H9 (cell line): ENCODE measurements at regions not wholly inside any gene's neighbourhood (a gene's known extent, or its start where the extent isn't known, plus 50 kb on each side); places are given as distances from the start of the nearest gene placed in this dataset.
"Not testable (repeated sequence)": the region's sequence is repeated elsewhere in the genome, so short reads cannot be mapped to it uniquely, and the experiment has no call there.

Experiments used
- DNase-seq: peaks from one replicate; pipeline ENCODE4 v3.0.0-alpha.2; 2017
- H2AFZ ChIP-seq: one replicate; pipeline ENCODE4 v1.6.1; 2013; ENCODE audit warnings: mild to moderate bottlenecking, low read length, control low read depth, moderate library complexity
- H2AK5ac ChIP-seq: 2 replicates; pipeline ENCODE4 v1.6.1; 2013; ENCODE audit warnings: low read length, control low read depth, mixed read lengths; ENCODE audit not compliant: insufficient read length
- H2BK120ac ChIP-seq: one replicate; pipeline ENCODE4 v1.6.1; 2013; ENCODE audit warnings: low read depth, mild to moderate bottlenecking, low read length, control low read depth, inconsistent platforms; ENCODE audit not compliant: poor library complexity, severe bottlenecking
- H2BK12ac ChIP-seq: 2 replicates; pipeline ENCODE4 v1.6.1; 2013; ENCODE audit warnings: low read length, control low read depth, mixed read lengths, low read depth; ENCODE audit not compliant: insufficient read length
- H2BK15ac ChIP-seq: 2 replicates; pipeline ENCODE4 v1.6.1; 2013; ENCODE audit warnings: low read depth, low read length, control low read depth
- H2BK20ac ChIP-seq: one replicate; pipeline ENCODE4 v1.6.1; 2013; ENCODE audit warnings: low read depth, mild to moderate bottlenecking, low read length, control low read depth, inconsistent platforms; ENCODE audit not compliant: poor library complexity, severe bottlenecking
- H2BK5ac ChIP-seq: 2 replicates; pipeline ENCODE4 v1.6.1; 2013; ENCODE audit warnings: low read length, control low read depth, mixed read lengths; ENCODE audit not compliant: insufficient read length
- H3K14ac ChIP-seq: 2 replicates; pipeline ENCODE4 v1.6.1; 2013; ENCODE audit warnings: low read length, control low read depth; ENCODE audit not compliant: insufficient read depth
- H3K18ac ChIP-seq: 2 replicates; pipeline ENCODE4 v1.6.1; 2013; ENCODE audit warnings: low read depth, mild to moderate bottlenecking, mixed read lengths, low read length, control low read depth; ENCODE audit not compliant: insufficient read length
- H3K23ac ChIP-seq: 2 replicates; pipeline ENCODE4 v1.6.1; 2013; ENCODE audit warnings: low read length, control low read depth, mixed read lengths, low read depth; ENCODE audit not compliant: insufficient read length
- H3K23me2 ChIP-seq: 2 replicates; pipeline ENCODE4 v1.6.1; 2013; ENCODE audit warnings: low read depth, mild to moderate bottlenecking, mixed read lengths, low read length, control low read depth; ENCODE audit not compliant: insufficient read length, poor library complexity, severe bottlenecking
- H3K27ac ChIP-seq: 2 replicates; pipeline ENCODE4 v1.5.1; 2013; ENCODE audit warnings: low read length, control low read depth, mixed read lengths, low read depth; ENCODE audit not compliant: insufficient read length
- H3K27me3 ChIP-seq: 2 replicates; pipeline ENCODE4 v1.6.1; 2013; ENCODE audit warnings: low read length, control low read depth, inconsistent platforms; ENCODE audit not compliant: insufficient read depth
- H3K4ac ChIP-seq: 2 replicates; pipeline ENCODE4 v1.6.1; 2013; ENCODE audit warnings: low read depth, mild to moderate bottlenecking, control low read depth, inconsistent platforms, low read length, moderate library complexity
- H3K4me1 ChIP-seq: 2 replicates; pipeline ENCODE4 v1.6.1; 2013; ENCODE audit warnings: low read length, control low read depth, inconsistent platforms; ENCODE audit not compliant: insufficient read depth
- H3K4me2 ChIP-seq: 2 replicates; pipeline ENCODE4 v1.6.1; 2013; ENCODE audit warnings: low read length, control low read depth, mixed read lengths; ENCODE audit not compliant: insufficient read length, insufficient read depth
- H3K56ac ChIP-seq: 2 replicates; pipeline ENCODE4 v1.6.1; 2013; ENCODE audit warnings: low read depth, mild to moderate bottlenecking, mixed read lengths, low read length, control low read depth; ENCODE audit not compliant: insufficient read length
- H3K79me1 ChIP-seq: 2 replicates; pipeline ENCODE4 v1.6.1; 2013; ENCODE audit warnings: low read depth, mild to moderate bottlenecking, moderate library complexity, low read length, control low read depth, inconsistent platforms; ENCODE audit not compliant: insufficient read depth, poor library complexity, severe bottlenecking
- H3K79me2 ChIP-seq: 2 replicates; pipeline ENCODE4 v1.6.1; 2013; ENCODE audit warnings: low read length, control low read depth, inconsistent platforms; ENCODE audit not compliant: insufficient read depth
- H3K9ac ChIP-seq: 2 replicates; pipeline ENCODE4 v1.6.1; 2013; ENCODE audit warnings: low read length, control low read depth, mixed read lengths; ENCODE audit not compliant: insufficient read length; ENCODE audit errors: extremely low read depth
- H3K9me3 ChIP-seq: one replicate; pipeline ENCODE4 v1.6.1; 2013; ENCODE audit warnings: low read depth, low read length, inconsistent platforms; ENCODE audit not compliant: control insufficient read depth
- H3T11ph ChIP-seq: one replicate; pipeline ENCODE4 v1.6.1; 2013; ENCODE audit warnings: mild to moderate bottlenecking, low read length, control low read depth, inconsistent platforms
- H4K20me1 ChIP-seq: one replicate; pipeline ENCODE4 v1.6.1; 2013; ENCODE audit not compliant: control insufficient read depth, insufficient read length, insufficient read depth
- H4K5ac ChIP-seq: 2 replicates; pipeline ENCODE4 v1.6.1; 2013; ENCODE audit warnings: low read depth, mild to moderate bottlenecking, mixed read lengths, low read length, control low read depth; ENCODE audit not compliant: insufficient read length
- H4K8ac ChIP-seq: replicated peaks from 2 replicates; pipeline ENCODE4 v1.6.1; 2013; ENCODE audit warnings: low read length, control low read depth, mixed read lengths, low read depth; ENCODE audit not compliant: insufficient read length
- H4K91ac ChIP-seq: 2 replicates; pipeline ENCODE4 v1.6.1; 2013; ENCODE audit warnings: low read depth, mild to moderate bottlenecking, moderate library complexity, mixed read lengths, low read length, control low read depth; ENCODE audit not compliant: insufficient read length
- H3K27ac Mint-ChIP-seq, 3 experiments: 2 replicates in 2 of 3; 3 replicates in 1 of 3; pipeline ENCODE4 v1.8.0; 2020 to 2021; ENCODE audit warnings: mixed read lengths in 3 of 3, mild to moderate bottlenecking in 1 of 3, moderate library complexity in 1 of 3
- H3K27me3 Mint-ChIP-seq: 2 replicates; pipeline ENCODE4 v1.8.0; 2021; ENCODE audit warnings: low read depth, mild to moderate bottlenecking, moderate library complexity, mixed read lengths
- H3K36me3 Mint-ChIP-seq, 3 experiments: 2 replicates in 2 of 3; 3 replicates in 1 of 3; pipeline ENCODE4 v1.8.0; 2020 to 2021; ENCODE audit warnings: low read depth in 3 of 3, mixed read lengths in 3 of 3; ENCODE audit not compliant: insufficient read depth in 1 of 3
- H3K4me1 Mint-ChIP-seq, 2 experiments: 2 replicates each; pipeline ENCODE4 v1.8.0; 2020; ENCODE audit warnings: mixed read lengths in 2 of 2
- H3K4me3 Mint-ChIP-seq, 2 experiments: 2 replicates in 1 of 2; 3 replicates in 1 of 2; pipeline ENCODE4 v1.8.0; 2020 to 2021; ENCODE audit warnings: mild to moderate bottlenecking in 2 of 2, mixed read lengths in 2 of 2, moderate library complexity in 1 of 2
- H3K9me3 Mint-ChIP-seq, 2 experiments: 2 replicates in 1 of 2; 3 replicates in 1 of 2; pipeline ENCODE4 v1.8.0; 2020; ENCODE audit warnings: mild to moderate bottlenecking in 2 of 2, mixed read lengths in 2 of 2, moderate library complexity in 1 of 2
- WGBS: extraction: QIAGEN DNeasy Blood & Tissue Kit; methylation state at CpG from one replicate; pipeline ENCODE4 v1.1.7; 2013; ENCODE audit warnings: missing lambda C conversion rate, low lambda C conversion rate, mixed read lengths; ENCODE audit not compliant: insufficient read length; ENCODE audit errors: extremely low coverage; 5-methylcytosine and 5-hydroxymethylcytosine counted together

- not testable (repeated sequence) for H3K27ac ChIP-seq, H3K79me1 ChIP-seq, H3K23ac ChIP-seq, H3K27me3 Mint-ChIP-seq, H3K56ac ChIP-seq, H3K4me1 Mint-ChIP-seq, H3K4me3 Mint-ChIP-seq, H3K27ac Mint-ChIP-seq, H4K91ac ChIP-seq, H3K79me2 ChIP-seq, H2AK5ac ChIP-seq, H4K8ac ChIP-seq, H2BK120ac ChIP-seq, H4K5ac ChIP-seq, H3K18ac ChIP-seq, H3K4me2 ChIP-seq, H3K9me3 Mint-ChIP-seq, H3K4me1 ChIP-seq, H3K9me3 ChIP-seq, H2BK12ac ChIP-seq, H2BK5ac ChIP-seq, H3K23me2 ChIP-seq, H2AFZ ChIP-seq, H3K4ac ChIP-seq, H3K27me3 ChIP-seq, H2BK20ac ChIP-seq, H3K36me3 Mint-ChIP-seq, H3K9ac ChIP-seq, H3T11ph ChIP-seq, H2BK15ac ChIP-seq, H4K20me1 ChIP-seq, H3K14ac ChIP-seq, DNase-seq
- WGBS = no CpG with 5 or more reads among the region's 6 CpGs
Measured at GRCh38 chr9:42656789-42657188, 473.3 kb downstream of the SPATA31A6 start.

GRCh38 chr9:42657496-42657895 is 474.0 kb downstream of the SPATA31A6 start:
- not testable (repeated sequence) for H2BK120ac ChIP-seq, H3K56ac ChIP-seq, H3K27ac ChIP-seq, H3K23me2 ChIP-seq, H4K91ac ChIP-seq, H2AK5ac ChIP-seq, H3K27me3 ChIP-seq, H2BK5ac ChIP-seq, H3K4me1 ChIP-seq, H3T11ph ChIP-seq, H3K79me2 ChIP-seq, H3K4ac ChIP-seq, H3K79me1 ChIP-seq, H3K9me3 ChIP-seq, H3K27ac Mint-ChIP-seq, H3K36me3 Mint-ChIP-seq, H3K9ac ChIP-seq, H2BK20ac ChIP-seq, H3K14ac ChIP-seq, H2AFZ ChIP-seq, H4K8ac ChIP-seq, DNase-seq, H2BK12ac ChIP-seq, H3K18ac ChIP-seq, H3K23ac ChIP-seq, H3K4me3 Mint-ChIP-seq, H2BK15ac ChIP-seq, H4K20me1 ChIP-seq, H4K5ac ChIP-seq, H3K4me2 ChIP-seq, H3K9me3 Mint-ChIP-seq, H3K27me3 Mint-ChIP-seq, H3K4me1 Mint-ChIP-seq
- WGBS = no CpG with 5 or more reads among the region's 10 CpGs
